GM10266 (cell line): ENCODE measurements at regions not wholly inside any gene's neighbourhood (a gene's known extent, or its start where the extent isn't known, plus 50 kb on each side); places are given as distances from the start of the nearest gene placed in this dataset.

Experiments used
- DNase-seq: peaks from one replicate; pipeline ENCODE4 v3.0.0; 2012; ENCODE audit errors: extremely low spot score
- TF ChIP-seq, protein P1 (sequence below): IDR thresholded peaks from 2 replicates; pipeline ENCODE4 v1.5.1; 2012; ENCODE audit warnings: mild to moderate bottlenecking, low read depth; ENCODE audit not compliant: control insufficient read depth, insufficient read depth; ENCODE audit errors: missing control alignments

DNA sequence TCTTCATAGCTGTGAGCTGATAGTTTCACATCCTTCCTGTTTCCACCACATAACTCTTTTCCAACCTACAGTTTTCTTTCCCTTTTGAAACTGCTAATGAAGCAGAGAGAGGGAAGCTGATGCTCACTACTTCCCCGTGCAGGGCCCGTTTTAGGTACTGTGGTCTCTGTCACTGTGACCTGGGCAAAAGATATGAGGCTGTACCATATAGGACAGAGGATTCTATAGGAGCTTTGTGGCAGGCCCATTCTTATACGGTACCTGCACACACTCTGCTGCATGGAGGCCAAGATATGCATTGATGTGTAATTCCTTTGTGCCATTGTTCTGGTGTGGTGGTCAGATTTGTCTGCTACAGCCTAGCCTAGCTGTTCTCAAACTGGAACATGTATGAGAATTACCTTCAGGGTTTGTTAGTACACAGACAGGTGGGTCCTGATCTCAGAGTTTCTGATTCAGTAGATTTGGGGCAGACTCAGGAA is 577.3 kb downstream of the LMO7 start:
- TF ChIP-seq, protein P1, sequence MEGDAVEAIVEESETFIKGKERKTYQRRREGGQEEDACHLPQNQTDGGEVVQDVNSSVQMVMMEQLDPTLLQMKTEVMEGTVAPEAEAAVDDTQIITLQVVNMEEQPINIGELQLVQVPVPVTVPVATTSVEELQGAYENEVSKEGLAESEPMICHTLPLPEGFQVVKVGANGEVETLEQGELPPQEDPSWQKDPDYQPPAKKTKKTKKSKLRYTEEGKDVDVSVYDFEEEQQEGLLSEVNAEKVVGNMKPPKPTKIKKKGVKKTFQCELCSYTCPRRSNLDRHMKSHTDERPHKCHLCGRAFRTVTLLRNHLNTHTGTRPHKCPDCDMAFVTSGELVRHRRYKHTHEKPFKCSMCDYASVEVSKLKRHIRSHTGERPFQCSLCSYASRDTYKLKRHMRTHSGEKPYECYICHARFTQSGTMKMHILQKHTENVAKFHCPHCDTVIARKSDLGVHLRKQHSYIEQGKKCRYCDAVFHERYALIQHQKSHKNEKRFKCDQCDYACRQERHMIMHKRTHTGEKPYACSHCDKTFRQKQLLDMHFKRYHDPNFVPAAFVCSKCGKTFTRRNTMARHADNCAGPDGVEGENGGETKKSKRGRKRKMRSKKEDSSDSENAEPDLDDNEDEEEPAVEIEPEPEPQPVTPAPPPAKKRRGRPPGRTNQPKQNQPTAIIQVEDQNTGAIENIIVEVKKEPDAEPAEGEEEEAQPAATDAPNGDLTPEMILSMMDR: no peak
- no peak for DNase-seq

DNA sequence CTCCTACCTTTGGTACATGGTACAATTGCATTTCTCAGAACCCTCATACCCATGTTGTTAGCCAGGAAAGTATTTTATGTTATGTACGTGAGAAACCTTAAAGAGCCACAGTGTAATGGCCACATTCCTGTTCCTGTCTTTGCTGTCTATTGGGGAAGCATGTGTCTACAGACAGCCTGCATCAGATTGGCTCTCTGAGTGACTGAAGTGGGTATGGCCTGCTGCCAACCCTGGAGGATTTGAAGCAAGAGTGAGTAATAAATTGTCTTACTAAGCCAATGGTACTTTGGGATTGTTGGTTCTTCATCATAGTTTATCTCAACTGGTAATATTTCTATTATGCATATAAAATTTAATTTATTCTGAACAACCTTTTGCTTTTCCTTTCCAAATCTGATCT is 574.1 kb downstream of the LMO7 start:
- TF ChIP-seq, protein P1: no peak
- DNase-seq: no peak

DNA sequence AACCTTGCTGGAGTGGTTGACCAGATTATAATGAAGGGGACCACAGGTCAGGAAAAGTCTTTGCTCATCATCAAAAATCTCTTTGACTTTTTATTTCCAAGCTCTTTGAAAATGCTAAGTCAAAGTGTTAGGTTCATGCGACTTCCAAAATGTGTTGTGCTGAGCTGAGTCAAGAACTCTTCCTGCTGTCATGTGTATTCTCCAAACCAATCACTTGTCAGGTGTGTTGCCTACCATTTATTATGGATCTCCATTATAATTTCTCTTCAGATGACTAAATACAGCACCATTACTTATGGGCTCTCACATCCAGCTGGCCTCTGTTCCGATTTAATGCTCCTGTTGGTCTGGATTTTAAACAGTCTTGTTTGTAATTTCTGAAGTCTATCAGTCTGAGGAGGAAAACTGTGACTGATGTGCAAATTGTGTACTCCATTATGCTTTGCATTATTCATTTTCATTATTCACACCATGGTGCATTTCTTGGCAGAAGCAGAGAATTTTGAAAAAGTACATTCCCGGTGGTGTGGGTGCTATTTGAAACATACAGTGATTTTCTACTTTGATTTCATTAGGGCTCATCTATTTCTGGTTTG is 562.5 kb downstream of the LMO7 start:
- no peak for DNase-seq
- TF ChIP-seq, protein P1: no peak

DNA sequence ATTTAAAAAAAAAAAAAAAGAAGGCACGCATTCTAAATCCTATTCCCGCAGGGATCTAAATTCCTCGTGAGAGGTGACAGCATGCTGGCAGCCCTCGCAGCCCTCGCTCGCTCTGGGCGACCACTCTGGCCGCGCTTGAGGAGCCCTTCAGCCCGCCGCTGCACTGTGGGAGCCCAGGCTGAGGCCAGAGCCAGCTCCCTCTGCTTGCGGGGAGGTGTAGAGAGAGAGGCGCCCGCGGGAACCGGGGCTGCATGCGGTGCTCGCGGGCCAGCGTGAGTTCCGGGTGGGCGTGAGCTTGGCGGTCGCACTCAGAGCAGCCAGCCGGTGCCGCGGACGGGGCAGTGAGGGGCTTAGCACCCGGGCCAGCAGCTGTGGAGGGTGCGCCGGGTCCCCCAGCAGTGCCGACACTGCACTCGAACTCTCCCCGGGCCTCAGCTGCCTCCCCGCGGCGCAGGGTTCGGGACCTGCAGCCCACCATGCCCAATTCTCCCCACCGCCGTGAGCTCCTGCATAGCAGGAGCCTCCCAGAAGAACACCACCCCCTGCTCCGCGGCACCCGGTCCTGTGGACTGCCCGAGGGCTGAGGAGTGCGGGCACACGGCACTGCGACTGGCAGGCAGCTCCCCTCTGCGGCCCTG is 553.9 kb downstream of the LMO7 start:
- DNase-seq: no peak
- TF ChIP-seq, protein P1: no peak

DNA sequence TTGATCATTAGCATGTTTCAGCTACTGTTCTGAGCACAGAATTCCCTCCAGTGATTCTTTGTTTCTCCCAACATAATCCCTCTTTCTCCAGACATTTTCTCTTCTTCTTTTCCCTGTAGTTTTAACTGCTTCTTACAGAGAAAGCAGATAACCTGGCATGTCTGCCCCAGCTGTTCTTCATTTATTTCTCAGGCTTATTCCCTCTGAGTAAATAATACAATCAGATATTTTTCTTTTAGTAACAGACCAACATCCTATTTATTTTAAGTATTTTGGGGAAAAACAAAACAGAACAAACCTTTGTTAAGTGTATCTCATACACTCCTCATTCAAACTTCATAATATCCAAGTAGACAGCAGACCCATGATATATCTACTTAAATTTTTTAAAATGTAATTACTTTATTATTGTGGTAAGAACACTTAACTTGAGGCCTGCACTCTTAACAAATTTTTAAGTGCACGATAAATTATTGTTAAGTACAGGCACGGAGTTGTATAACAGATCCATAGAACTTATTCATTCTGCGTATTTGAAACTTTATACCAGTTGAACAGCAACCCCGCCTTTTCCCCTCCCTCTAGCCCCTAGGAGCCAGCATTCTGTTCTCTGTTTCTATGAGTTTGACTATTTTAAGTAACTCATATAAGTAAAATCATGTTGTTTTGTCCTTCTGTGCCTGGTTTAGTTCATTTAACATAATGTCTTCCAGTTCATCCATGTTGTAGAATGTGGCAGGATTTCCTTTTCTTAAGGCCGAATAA is 540.0 kb downstream of the LMO7 start:
- TF ChIP-seq, protein P1: no peak
- DNase-seq: no peak

DNA sequence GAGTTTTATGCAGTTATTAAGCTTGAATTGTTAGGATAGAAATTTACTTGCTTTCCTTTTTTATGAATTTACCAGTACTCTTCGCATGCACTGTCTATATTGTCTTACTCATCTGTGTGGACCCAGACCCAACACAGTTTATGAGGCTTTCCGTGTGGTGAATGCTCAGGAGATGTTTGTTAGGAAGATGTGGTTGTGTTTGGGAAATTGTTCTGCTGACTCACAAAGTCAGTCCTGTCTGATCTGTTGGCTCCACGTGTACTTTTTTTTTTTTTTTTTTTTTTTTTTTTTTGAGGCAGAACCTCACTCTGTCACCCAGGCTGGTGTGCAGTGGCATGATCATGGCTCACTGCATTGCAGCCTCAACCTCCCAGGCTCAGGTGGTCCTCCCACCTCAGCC is 532.5 kb downstream of the LMO7 start:
- TF ChIP-seq, protein P1: no peak
- no peak for DNase-seq

DNA sequence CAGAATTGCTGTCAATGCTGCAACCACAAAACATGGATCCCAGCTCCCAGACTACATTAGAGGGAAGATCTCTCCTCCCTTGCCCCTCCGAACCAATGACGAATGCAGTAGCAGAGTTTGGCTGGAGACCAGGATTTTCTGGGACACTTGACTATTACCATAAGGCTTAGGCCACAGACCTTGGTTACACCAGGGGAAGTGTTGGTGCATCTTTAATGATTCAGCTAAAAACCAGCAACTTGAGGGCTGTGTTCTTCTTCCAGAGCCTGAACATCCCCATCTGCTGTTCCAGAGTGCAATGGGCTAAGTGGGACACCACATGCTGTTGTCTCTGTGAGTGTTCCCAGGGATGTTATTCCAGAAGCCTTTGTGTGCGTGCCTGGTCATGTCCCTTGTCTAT is 528.2 kb downstream of the LMO7 start:
- DNase-seq: no peak
- TF ChIP-seq, protein P1: no peak
